HG02610 (cell line): ENCODE measurements at regions not wholly inside any gene's neighbourhood (a gene's known extent, or its start where the extent isn't known, plus 50 kb on each side); places are given as distances from the start of the nearest gene placed in this dataset.

Source experiments
- ATAC-seq: cut with Tn5 transposase; IDR thresholded peaks from one replicate; pipeline ENCODE4 v1.9.1; 2021; ENCODE audit warnings: mild to moderate bottlenecking, moderate library complexity; ENCODE audit not compliant: unreplicated experiment

- ATAC-seq = no peak
Measured at GRCh38 chr12:124726596-124727263, 136.9 kb downstream of the SCARB1 start.

DNA sequence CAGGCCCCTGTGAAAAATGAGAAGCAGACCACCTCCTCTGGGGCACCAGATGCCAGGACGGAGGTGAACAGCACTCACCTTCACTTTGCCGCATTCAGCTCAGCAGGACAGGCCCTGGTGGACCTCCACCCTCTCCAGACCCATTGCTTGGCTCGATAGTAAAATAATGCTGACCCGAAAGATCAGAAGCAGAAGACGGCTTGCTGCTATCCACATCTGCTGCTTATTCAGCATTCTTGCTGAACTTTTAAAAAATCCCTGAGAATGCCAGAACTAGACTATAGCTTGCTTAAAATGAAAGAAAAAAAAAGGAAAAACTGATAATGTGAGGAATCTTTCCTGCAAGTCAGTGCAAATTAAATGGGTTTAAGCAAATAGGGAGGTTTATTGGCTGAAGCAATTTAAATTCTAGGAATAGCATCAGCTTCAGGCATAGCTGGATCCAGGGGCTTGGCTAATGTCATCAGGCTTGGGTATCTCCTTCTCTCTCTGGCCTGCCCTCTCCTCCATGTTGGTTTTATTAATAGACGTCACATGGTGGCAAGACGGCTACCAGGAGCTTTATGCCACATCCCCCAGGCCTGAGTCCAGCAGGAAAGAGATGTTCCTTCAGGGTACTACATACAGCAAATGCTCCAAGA lies 137.9 kb downstream of the SCARB1 start:
- no peak for ATAC-seq

- ATAC-seq = no peak
Measured at GRCh38 chr12:124725099-124725498, 138.6 kb downstream of the SCARB1 start.

- ATAC-seq = no peak
Measured at GRCh38 chr12:124722878-124723277, 140.8 kb downstream of the SCARB1 start.

- ATAC-seq = no peak
Measured at GRCh38 chr12:124721501-124722162, 142.0 kb downstream of the SCARB1 start.

DNA sequence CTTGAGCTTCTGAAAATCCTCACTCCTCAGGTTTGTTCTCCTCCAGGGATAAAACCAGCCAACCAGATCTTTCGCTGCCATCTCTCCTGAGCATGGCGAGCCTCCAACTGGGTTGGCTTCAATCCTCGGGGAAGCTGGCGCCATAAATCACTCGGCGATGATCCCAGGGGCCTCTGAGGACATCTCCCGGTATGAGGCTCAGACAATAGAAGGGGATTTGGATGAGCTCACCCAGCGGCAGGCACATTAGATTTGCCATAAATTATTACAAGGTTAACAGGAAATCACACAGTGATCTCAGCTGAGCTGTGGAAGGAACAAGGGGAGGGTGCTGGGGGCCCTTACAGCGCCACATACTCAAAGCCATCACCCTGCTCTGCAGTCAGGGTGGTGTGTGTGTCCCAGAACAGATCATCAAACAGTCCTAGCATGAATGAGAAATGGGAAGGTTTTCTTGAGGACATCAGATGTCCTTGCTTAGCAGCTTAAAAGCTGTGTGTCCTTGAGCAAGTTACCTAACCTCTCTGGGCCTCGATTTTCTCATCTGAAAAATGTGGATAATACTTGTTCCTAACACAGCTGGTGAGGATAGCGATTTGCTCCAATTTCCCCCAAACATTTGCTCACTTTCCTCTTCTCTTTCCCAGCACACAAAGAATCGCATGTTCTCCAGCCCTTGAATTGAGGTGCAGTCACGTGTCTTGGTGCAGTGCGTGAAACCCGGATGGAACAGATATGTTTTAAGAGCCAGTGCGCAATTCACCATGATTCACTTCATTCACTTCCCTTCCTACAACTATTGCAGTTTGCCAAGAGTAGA lies 142.8 kb downstream of the SCARB1 start:
- no peak for ATAC-seq

- ATAC-seq = no peak
Measured at GRCh38 chr12:124720004-124720680, 143.5 kb downstream of the SCARB1 start.

- no peak for ATAC-seq
Measured at GRCh38 chr12:124719231-124719630, 144.4 kb downstream of the SCARB1 start.

- ATAC-seq = no peak
Measured at GRCh38 chr12:124718458-124718857, 145.2 kb downstream of the SCARB1 start.

GRCh38 chr12:124718036-124718435 lies 145.6 kb downstream of the SCARB1 start:
- no peak for ATAC-seq

DNA sequence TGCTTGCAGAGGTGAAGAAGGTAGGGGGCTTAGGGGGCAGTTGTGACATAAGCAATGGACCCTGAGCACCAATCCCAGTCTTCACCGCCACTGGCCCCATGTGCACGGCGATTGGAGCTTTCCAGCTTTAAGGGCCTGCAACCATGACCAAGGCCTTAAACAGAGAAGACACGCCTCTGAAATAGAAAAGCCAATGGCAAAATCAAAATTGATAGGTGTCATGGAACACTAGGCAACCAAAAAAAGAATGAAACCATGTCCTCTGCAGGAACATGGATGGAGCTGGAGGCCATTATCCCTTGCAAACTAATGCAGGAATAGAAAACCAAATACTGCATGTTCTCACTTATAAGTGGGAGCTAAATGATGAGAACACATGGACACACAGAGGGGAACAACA lies 146.3 kb downstream of the SCARB1 start:
- ATAC-seq = no peak

DNA sequence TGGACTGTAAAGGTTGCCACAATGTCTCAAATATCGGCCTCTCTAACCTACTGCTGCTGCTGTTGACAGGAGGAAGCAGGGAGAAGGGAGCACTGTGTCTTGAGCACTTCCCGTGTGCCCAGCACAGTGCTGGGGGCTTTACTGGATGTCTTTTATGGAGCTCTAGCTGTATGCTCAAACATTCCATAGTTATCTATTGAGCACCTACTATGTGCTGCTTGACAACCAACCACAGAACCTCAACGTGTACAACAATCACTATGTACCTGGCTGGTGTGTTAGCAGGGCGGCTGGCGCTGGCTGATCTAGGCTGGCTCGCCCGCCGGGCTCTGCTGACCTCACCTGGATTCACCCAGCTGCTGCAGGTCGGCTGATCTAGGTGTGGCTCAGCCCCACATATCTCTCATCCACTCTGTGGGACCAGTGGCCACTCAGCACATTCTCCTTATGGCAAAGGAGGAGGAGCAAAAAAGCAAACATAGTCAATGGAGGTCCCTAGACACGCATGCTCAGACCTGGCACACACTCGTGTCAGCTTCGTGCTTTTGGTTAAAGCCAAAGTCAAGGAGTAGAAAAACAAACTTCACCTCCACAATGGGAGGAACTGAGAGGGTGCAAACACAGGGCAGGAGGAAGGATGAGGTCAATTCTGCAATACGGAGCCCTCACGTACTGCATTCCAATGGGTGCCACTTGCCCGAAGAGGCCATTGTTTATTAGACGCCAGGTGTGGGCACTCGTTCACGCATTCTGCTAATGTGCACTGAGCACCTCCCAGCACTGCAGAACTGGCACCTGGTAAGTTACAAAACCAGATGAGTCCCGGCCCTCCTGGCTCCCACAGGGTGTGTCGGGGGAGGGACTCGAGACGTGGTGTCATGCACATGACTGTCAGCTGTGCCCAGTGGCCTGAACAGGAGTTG lies 147.2 kb downstream of the SCARB1 start:
- ATAC-seq = no peak

- ATAC-seq = no peak
Measured at GRCh38 chr12:124715121-124715990, 147.9 kb upstream of the NCOR2 start.

DNA sequence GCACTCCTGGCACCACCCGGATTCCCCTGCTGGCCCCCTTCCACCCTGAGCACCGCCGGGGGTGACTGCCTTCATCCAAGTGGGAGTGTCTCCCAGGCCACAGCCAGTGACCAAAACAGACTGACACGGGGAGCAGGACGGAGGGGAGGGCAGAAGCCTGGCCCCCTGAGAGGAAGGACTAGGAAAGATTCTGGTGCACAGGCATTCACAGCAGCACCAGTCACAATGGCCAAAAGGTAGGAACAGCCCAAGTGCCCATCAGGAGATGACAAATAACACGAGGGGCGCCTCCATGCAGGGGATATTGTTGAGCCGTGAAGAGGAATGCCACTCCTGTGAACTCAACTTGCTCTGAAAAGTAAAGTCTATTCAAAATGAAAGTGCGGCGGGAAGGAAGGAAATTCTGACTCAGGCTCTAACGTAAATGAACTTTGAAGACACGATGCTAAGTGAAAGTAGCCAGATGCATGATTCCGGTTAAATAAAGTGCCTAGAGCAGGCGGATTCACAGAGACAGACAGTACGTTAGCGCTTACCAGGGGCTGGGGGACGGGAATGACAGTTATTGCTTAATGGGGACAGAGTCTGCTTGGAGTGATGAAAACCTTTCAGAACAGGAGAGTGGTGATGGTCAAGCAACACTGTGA lies 146.1 kb upstream of the NCOR2 start:
- ATAC-seq = peak; percentile 84

DNA sequence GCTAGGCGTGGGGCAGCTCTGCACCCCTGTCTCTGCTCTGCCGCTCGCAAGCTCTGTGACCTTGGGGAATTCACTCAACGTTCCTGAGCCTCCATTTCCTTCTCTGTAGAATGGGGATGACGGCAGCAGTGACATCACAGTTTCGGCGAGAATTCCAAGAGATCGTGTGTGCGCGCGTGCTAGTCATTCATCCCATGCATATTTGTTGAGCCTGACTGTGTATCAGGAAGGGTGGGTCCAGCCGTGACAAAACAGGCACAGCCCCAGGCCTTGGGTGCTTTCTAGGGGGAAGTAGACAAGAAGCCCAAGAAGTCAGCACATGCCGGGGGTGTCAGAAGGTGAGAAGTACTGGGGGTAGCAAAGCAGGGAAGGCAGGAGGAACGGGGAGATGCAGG lies 145.6 kb upstream of the NCOR2 start:
- peak; percentile 22 for ATAC-seq

DNA sequence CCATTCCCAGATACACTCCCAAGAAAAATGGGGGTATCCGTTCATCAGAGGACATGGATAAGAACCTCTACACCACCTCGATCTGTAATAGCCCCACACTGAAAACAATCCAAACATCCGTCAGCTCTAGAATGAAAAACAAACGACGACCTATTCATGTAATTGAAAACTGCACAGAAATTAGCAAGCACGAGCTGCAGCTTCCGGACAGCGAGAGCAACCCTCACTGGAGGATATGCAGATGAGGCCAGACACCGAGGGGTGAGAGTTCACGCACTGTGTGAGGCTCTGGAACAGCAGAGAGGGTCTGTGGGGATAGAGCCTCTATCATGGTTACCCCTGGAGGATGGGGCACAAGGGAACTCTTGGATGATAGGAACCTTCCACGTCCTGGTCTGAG lies 143.9 kb upstream of the NCOR2 start:
- no peak for ATAC-seq

DNA sequence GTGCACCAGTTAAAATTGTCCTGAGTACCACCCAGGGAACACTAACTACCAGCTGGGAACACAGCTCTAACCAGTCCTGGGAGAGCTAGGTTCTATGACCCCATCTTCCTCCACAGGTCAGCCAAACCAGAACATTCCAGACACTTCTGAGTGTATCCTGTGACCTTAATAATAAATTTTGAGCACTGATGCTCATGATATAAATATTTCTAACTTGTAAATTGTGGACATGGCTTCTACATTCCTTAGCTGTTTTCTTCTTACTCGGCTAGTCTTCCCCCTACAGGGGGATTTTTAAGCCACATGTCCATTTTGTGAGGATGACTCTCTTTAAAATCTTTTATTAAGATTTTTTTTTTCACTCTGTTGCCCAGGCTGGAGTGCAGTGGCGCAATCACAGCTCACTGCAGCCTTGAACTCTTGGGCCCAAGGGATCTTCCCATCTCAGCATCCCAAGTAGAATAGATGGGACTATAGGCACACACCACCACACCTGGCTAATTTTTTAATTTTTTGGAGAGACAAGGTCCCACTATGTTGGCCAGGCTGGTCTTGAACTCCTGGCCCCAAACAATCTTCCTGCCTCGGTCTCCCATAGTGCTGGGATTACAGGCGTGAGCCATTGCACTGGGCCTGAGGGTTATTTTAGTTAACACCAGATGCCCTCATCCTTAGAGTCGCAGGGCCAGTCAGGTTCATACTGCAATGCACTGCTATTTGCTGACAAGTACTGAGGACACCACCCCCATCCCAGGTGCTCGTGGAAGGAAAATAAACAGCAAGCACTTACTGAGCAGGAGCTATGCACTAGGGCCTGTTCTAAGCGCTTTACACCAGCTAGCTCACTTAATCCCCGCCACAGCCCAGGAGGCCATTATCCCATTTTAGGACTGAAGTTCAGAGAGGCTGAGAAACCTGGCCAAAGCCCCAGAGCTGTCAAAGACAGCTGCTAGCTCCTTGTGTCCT lies 142.6 kb upstream of the NCOR2 start:
- ATAC-seq = no peak
